ENCODE measurements at regions not wholly inside any gene's neighbourhood (a gene's known extent, or its start where the extent isn't known, plus 50 kb on each side); places are given as distances from the start of the nearest gene placed in this dataset.

- peak; percentile 24 to 38 for DNase-seq (ENCODE audit: low read depth in 2 of 2)
- H3K4me3 ChIP-seq (replicated peaks in 1 of 2; ENCODE audit: low read depth in 2 of 2, low read length in 2 of 2), result no peak overlapping the region
- TF ChIP-seq CTCF (IDR thresholded peaks at IDR 0.05; ENCODE audit: low read depth, low read length), result no peak
Measured at GRCh38 chr21:16476056-16476825, 746.5 kb downstream of the USP25 start.

DNA sequence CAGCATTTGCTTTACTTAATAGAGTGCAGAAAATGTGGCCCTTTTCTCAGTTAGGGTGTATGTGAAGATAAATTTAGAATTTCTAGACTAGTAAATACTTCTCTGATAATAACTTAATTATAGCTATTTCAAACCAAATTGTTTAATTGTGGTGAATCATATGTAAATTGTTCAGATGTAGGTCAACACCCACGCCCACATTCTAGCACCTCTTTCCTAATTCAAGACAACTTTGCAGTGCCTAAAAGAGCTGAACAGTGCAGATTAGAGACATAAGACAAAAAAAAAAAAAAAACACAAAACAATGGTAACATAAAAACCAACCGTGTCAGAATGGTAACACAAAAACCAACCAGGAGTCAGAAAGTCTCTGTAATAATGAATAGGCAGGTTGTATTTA, 758.3 kb downstream of the USP25 start:
- no peak overlapping the region for H3K4me3 ChIP-seq (replicated peaks in 1 of 2; ENCODE audit: low read depth in 2 of 2, low read length in 2 of 2)
- DNase-seq (ENCODE audit: low read depth in 2 of 2), result no peak
- no peak for TF ChIP-seq CTCF (IDR thresholded peaks at IDR 0.05; ENCODE audit: low read depth, low read length)

GRCh38 chr21:16492356-16492755, 762.6 kb downstream of the USP25 start:
- DNase-seq (ENCODE audit: low read depth in 2 of 2), result no peak
- no peak overlapping the region for H3K4me3 ChIP-seq (replicated peaks in 1 of 2; ENCODE audit: low read depth in 2 of 2, low read length in 2 of 2)
- no peak for TF ChIP-seq CTCF (IDR thresholded peaks at IDR 0.05; ENCODE audit: low read depth, low read length)

- DNase-seq (ENCODE audit: low read depth in 2 of 2), result no peak
- no peak overlapping the region for H3K4me3 ChIP-seq (replicated peaks in 1 of 2; ENCODE audit: low read depth in 2 of 2, low read length in 2 of 2)
- TF ChIP-seq CTCF (IDR thresholded peaks at IDR 0.05; ENCODE audit: low read depth, low read length), result no peak
Measured at GRCh38 chr21:16492892-16493291, 763.1 kb downstream of the USP25 start.

- no peak for TF ChIP-seq CTCF (IDR thresholded peaks at IDR 0.05; ENCODE audit: low read depth, low read length)
- DNase-seq (ENCODE audit: low read depth in 2 of 2), result no peak
Measured at GRCh38 chr21:16496609-16497008, 766.8 kb downstream of the USP25 start.

DNA sequence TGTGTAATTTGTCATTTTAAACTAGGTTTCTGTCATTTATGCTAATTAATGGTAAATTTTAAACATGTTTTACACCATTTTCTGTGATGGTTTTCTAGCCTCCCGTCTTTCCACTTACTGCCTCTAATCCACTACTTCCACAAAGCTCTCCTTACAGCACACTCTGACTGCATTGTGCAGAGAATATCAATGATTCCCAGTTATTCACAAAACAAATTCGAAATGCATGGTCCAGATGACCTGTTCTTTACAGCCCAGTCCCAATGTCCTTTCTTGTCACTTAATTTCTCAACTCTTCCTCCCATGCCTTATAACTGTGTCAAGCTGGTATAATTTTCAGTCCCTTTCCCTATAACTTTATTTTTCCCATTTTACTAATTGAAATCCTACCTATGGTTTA, 770.5 kb downstream of the USP25 start:
- no peak for DNase-seq (ENCODE audit: low read depth in 2 of 2)
- no peak overlapping the region for H3K4me3 ChIP-seq (replicated peaks in 1 of 2; ENCODE audit: low read depth in 2 of 2, low read length in 2 of 2)
- no peak for TF ChIP-seq CTCF (IDR thresholded peaks at IDR 0.05; ENCODE audit: low read depth, low read length)

More at GRCh38 chr21:16496609-16497008, 766.8 kb downstream of the USP25 start:
- no peak overlapping the region for H3K4me3 ChIP-seq (replicated peaks in 1 of 2; ENCODE audit: low read depth in 2 of 2, low read length in 2 of 2)

DNA sequence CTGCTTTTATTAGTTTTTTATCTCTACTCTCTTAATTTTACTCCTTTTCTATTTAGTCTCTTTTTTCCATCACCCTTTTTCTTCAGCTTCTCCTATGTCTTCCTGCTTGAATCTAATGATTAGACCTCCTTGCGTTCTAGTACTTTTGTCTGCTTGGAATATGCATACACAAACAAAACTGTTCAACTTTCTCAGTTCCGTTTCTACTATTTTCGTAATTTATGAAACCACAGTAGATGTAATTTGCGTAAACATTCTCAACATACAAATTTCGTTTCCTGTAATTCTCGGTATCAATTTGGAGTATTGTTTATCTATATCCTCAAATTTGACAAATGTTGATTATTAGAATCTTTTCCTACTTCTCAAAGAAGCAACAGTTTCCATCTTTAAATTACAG, 772.5 kb downstream of the USP25 start:
- no peak for TF ChIP-seq CTCF (IDR thresholded peaks at IDR 0.05; ENCODE audit: low read depth, low read length)
- H3K4me3 ChIP-seq (replicated peaks in 1 of 2; ENCODE audit: low read depth in 2 of 2, low read length in 2 of 2), result no peak overlapping the region
- no peak for DNase-seq (ENCODE audit: low read depth in 2 of 2)
